Spleen (tissue), 11 donors: ENCODE measurements at regions not wholly inside any gene's neighbourhood (a gene's known extent, or its start where the extent isn't known, plus 50 kb on each side); places are given as distances from the start of the nearest gene placed in this dataset.

Source experiments
- DNase-seq: peaks from one replicate; pipeline ENCODE4 v3.0.0-alpha.2; 2020
- H3K27ac ChIP-seq, 8 donors: fragments of 200-600 bp; sonication (generic) in 7 of 8; 1 replicate in 4 of 8; 2 replicates in 4 of 8; pipeline versions ENCODE4 v1.5.0 to v1.8.0; 2016 to 2021; ENCODE audit warnings: inconsistent platforms in 4 of 8, mild to moderate bottlenecking in 4 of 8, moderate library complexity in 1 of 8
- H3K27me3 ChIP-seq, 7 donors: fragments of 200-600 bp; sonication (generic) in 6 of 7; replicated peaks in 1 of 7; 1 replicate in 4 of 7; 2 replicates in 3 of 7; pipeline versions ENCODE4 v1.5.0 to v1.8.0; 2016 to 2021; ENCODE audit warnings: inconsistent platforms in 3 of 7, mild to moderate bottlenecking in 1 of 7
- H3K36me3 ChIP-seq, 6 donors: fragments of 200-600 bp; sonication (generic) in 5 of 6; 1 replicate in 4 of 6; 2 replicates in 2 of 6; pipeline versions ENCODE4 v1.5.0 to v1.8.0; 2016 to 2021; ENCODE audit warnings: inconsistent platforms in 2 of 6
- H3K4me1 ChIP-seq, 6 donors: fragments of 200-600 bp; sonication (generic) in 5 of 6; 1 replicate in 3 of 6; 2 replicates in 3 of 6; pipeline versions ENCODE4 v1.5.0 to v1.8.0; 2016 to 2021; ENCODE audit warnings: inconsistent platforms in 3 of 6
- H3K4me3 ChIP-seq, 8 donors: fragments of 200-600 bp; sonication (generic) in 7 of 8; 1 replicate in 4 of 8; 2 replicates in 4 of 8; pipeline versions ENCODE4 v1.5.0 to v1.8.0; 2016 to 2021; ENCODE audit warnings: inconsistent platforms in 4 of 8, mild to moderate bottlenecking in 4 of 8, moderate library complexity in 2 of 8
- H3K9me3 ChIP-seq, 8 donors: fragments of 200-600 bp; sonication (generic) in 7 of 8; 1 replicate in 4 of 8; 2 replicates in 4 of 8; pipeline versions ENCODE4 v1.5.0 to v1.8.0; 2016 to 2021; ENCODE audit warnings: inconsistent platforms in 4 of 8
- POLR2A ChIP-seq, 3 donors: fragments of 450-650 bp; IDR thresholded peaks; one replicate each; pipeline ENCODE4 v1.5.1; 2017; ENCODE audit warnings: antibody characterized with exemption in 3 of 3, mild to moderate bottlenecking in 1 of 3
- POLR2AphosphoS5 ChIP-seq, 3 donors: sonication (generic); formaldehyde crosslinking; IDR thresholded peaks; one replicate each; pipeline ENCODE4 v1.5.1; 2017; ENCODE audit warnings: antibody characterized with exemption in 3 of 3
- WGBS, 5 donors: extraction: QIAGEN DNeasy Blood & Tissue Kit in 3 of 5; methylation state at CpG; one replicate each; pipeline versions ENCODE4 v1.1.5 to v1.1.7; 2013 to 2018; 5-methylcytosine and 5-hydroxymethylcytosine counted together
- intact Hi-C: fragments of 100-400 bp; cut with DNase I; formaldehyde crosslinking; loops from one replicate; pipeline ENCODE4 v1.15.0; 2023; ENCODE audit warnings: low total_unique reads
- TF ChIP-seq, protein P1 (sequence below), 11 experiments: fragments of 200-600 bp in 7 of 11; fragments of 450-650 bp in 4 of 11; sonication (generic) in 4 of 11; IDR thresholded peaks in 8 of 11; conservative IDR thresholded peaks in 3 of 11; 1 replicate in 7 of 11; 2 replicates in 4 of 11; pipeline versions ENCODE4 v1.4.0 to v1.8.0; 2016 to 2021; ENCODE audit warnings: antibody characterized with exemption in 11 of 11, inconsistent platforms in 4 of 11, mild to moderate bottlenecking in 1 of 11
- donor health status: healthy with polysubstance abuse.
- donor health status: DM: no; HTN: no; CAD: no; lungs with moderate emphysema.
- donor health status: DM: no; HTN: no; CAD: no.
- donor health status: Bipolar disorder and iron deficiency.
- donor health status: healthy.
- donor health status: DM: no; HTN: no; CAD: no.
- donor health status: DM: yes; HTN: yes; CAD: no.

DNA sequence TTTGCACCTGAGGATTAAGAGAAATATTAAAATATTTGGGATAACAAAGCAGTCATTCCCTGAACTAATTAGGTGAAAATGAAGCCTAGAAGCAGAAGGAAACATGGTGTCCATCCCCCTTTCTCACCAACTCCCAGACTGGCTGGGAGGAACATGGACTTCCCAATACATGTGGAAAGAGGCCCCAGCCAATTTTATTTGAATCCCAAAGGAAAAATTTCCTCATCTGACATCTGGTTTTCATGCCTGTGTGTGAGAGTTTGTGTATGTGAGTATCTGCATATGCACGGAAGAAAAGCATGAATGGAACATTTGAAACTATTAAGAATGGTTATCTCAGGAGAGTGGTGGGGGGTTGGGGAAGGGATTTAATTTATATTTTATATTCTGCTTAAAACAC is 84.3 kb downstream of the COPS8 start:
- 85 to 100% (median 93%) methylated on average over 1 of the region's 1 CpG for WGBS, 5 donors
- H3K27me3 ChIP-seq: peaks cover 0 to 20% (median 6%) of the 10 kb centered on the region in 7 donors
- TF ChIP-seq, protein P1, sequence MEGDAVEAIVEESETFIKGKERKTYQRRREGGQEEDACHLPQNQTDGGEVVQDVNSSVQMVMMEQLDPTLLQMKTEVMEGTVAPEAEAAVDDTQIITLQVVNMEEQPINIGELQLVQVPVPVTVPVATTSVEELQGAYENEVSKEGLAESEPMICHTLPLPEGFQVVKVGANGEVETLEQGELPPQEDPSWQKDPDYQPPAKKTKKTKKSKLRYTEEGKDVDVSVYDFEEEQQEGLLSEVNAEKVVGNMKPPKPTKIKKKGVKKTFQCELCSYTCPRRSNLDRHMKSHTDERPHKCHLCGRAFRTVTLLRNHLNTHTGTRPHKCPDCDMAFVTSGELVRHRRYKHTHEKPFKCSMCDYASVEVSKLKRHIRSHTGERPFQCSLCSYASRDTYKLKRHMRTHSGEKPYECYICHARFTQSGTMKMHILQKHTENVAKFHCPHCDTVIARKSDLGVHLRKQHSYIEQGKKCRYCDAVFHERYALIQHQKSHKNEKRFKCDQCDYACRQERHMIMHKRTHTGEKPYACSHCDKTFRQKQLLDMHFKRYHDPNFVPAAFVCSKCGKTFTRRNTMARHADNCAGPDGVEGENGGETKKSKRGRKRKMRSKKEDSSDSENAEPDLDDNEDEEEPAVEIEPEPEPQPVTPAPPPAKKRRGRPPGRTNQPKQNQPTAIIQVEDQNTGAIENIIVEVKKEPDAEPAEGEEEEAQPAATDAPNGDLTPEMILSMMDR (IDR thresholded peaks at IDR 0.05 in 8 of 11, conservative IDR thresholded peaks at IDR 0.05 in 3 of 11): no peak
- intact Hi-C loops: no loop called here
- H3K4me3 ChIP-seq: no peak overlapping the region
- H3K9me3 ChIP-seq: peaks cover 0 to 30% (median 14%) of the 10 kb centered on the region in 8 donors
- no peaks in the 10 kb centered on the region for H3K36me3 ChIP-seq
- DNase-seq: no peak
- H3K27ac ChIP-seq: no peak overlapping the region
- no peaks in the 10 kb centered on the region for H3K4me1 ChIP-seq

- 60 to 78% (median 67%) methylated on average over 8 of the region's 8 CpGs for WGBS, 5 donors
Measured at GRCh38 chr2:237171396-237171795, 85.7 kb downstream of the COPS8 start.

DNA sequence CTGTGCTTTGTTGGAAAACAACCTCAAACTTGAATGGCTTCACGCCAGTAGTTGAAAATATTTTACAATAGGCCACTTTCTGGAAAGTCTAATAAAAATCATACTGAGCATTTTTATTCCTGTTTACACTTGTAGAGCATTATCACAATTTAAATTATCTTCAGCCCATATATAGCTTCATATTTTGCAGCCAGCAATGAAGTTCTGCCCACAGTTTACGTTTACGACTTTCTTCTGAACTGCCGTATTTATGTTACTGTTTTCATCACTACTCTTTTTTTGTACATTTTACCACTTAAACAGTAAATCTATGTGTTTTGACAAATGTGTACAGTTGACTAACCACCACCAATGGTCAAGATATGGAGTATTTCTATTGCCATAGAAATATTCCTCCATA is 86.2 kb downstream of the COPS8 start:
- H3K27me3 ChIP-seq: peaks cover 0 to 3% (median 0%) of the 10 kb centered on the region in 7 donors
- H3K9me3 ChIP-seq: peaks cover 0 to 30% (median 14%) of the 10 kb centered on the region in 8 donors
- H3K27ac ChIP-seq: peak overlapping the region in 2 of 8 donors; percentile 4 to 31
- H3K36me3 ChIP-seq: no peaks in the 10 kb centered on the region
- intact Hi-C loops: no loop called here
- TF ChIP-seq POLR2AphosphoS5 (IDR thresholded peaks at IDR 0.05) (no peak), POLR2A (IDR thresholded peaks at IDR 0.05) (no peak)
- TF ChIP-seq, protein P1 (IDR thresholded peaks at IDR 0.05 in 8 of 11, conservative IDR thresholded peaks at IDR 0.05 in 3 of 11): no peak
- 83 to 92% (median 86%) methylated on average over 4 of the region's 4 CpGs for WGBS, 5 donors
- H3K4me1 ChIP-seq: no peaks in the 10 kb centered on the region
- DNase-seq: no peak
- H3K4me3 ChIP-seq: no peak overlapping the region

More at GRCh38 chr2:237171396-237171795, 85.7 kb downstream of the COPS8 start:
- Histone ChIP-seq H3K4me3 (no peak overlapping the region), H3K27ac (peak overlapping the region in 2 of 8 donors; percentile 4 to 31), H3K4me1 (no peaks in the 10 kb centered on the region), H3K27me3 (peaks cover 0 to 8% (median 0%) of the 10 kb centered on the region in 7 donors), H3K36me3 (no peaks in the 10 kb centered on the region), H3K9me3 (peaks cover 0 to 30% (median 14%) of the 10 kb centered on the region in 8 donors)
- no peak for TF ChIP-seq POLR2AphosphoS5 (IDR thresholded peaks at IDR 0.05)
- TF ChIP-seq, protein P1 (IDR thresholded peaks at IDR 0.05 in 8 of 11, conservative IDR thresholded peaks at IDR 0.05 in 3 of 11): peak in 1 of 11 experiments; percentile 12
- TF ChIP-seq POLR2A (IDR thresholded peaks at IDR 0.05): no peak
- no peak for DNase-seq
- intact Hi-C loops: no loop called here

DNA sequence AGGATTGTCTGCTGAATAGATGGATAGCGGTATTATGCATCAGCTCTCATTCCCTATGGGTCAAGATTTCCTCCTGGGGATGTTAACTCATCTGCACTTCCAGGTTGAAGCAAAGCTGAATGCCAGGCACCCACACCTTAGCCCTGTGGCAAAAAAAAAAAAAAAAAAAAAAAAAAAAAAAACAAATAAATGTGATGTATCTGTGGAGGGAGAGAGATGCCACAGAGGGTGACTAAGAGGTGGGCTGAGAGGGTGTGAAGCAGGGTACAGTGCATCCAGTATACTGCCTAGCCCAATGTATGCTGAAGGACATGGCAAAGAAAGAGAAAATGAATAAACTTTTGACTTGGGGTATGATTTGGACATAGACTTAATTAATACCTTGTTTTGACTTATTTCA is 91.4 kb downstream of the COPS8 start:
- TF ChIP-seq POLR2AphosphoS5 (IDR thresholded peaks at IDR 0.05) (no peak), POLR2A (IDR thresholded peaks at IDR 0.05) (no peak)
- TF ChIP-seq, protein P1 (IDR thresholded peaks at IDR 0.05 in 8 of 11, conservative IDR thresholded peaks at IDR 0.05 in 3 of 11): no peak
- Histone ChIP-seq H3K9me3 (peaks cover 0 to 13% (median 5%) of the 10 kb centered on the region in 8 donors), H3K27me3 (peaks cover 0 to 6% (median 0%) of the 10 kb centered on the region in 7 donors), H3K4me3 (no peak overlapping the region), H3K36me3 (no peaks in the 10 kb centered on the region), H3K4me1 (no peaks in the 10 kb centered on the region), H3K27ac (no peak overlapping the region)
- intact Hi-C loops: no loop called here
- no peak for DNase-seq
- WGBS, 5 donors: 59 to 96% (median 81%) methylated on average over 1 of the region's 1 CpG
